NK-92 treated with Interleukin-12 subunit alpha and Interleukin-12 subunit beta, amount 100 ng/mL, for 24 hours (cell line): ENCODE measurements at regions not wholly inside any gene's neighbourhood (a gene's known extent, or its start where the extent isn't known, plus 50 kb on each side); places are given as distances from the start of the nearest gene placed in this dataset.

ENCODE experiments used
- DNase-seq: peaks from one replicate; lab custom pipeline; 2025; lab: John Stamatoyannopoulos, UW

GRCh38 chr14:98018628-98019027, 1221.4 kb downstream of the VRK1 start:
- no peak for DNase-seq

GRCh38 chr14:98022541-98023520, 1225.6 kb downstream of the VRK1 start:
- DNase-seq, result no peak

GRCh38 chr14:98028162-98028561, 1231.0 kb downstream of the VRK1 start:
- no peak for DNase-seq

GRCh38 chr14:98035396-98035795, 1236.6 kb downstream of the BCL11B start:
- DNase-seq, result no peak

- DNase-seq, result no peak
These were observed 1234.2 kb downstream of the BCL11B start for GRCh38 chr14:98037831-98038230.

- DNase-seq, result no peak
These were observed 1215.1 kb downstream of the BCL11B start for GRCh38 chr14:98056946-98057345.

GRCh38 chr14:98059106-98059505, 1212.9 kb downstream of the BCL11B start:
- no peak for DNase-seq

- DNase-seq, result no peak
These were observed 1209.9 kb downstream of the BCL11B start for GRCh38 chr14:98062083-98062482.

GRCh38 chr14:98069712-98070171, 1202.3 kb downstream of the BCL11B start:
- no peak for DNase-seq

- no peak for DNase-seq
These were observed 1201.5 kb downstream of the BCL11B start for GRCh38 chr14:98070536-98070935.

GRCh38 chr14:98074111-98074510, 1197.9 kb downstream of the BCL11B start:
- no peak for DNase-seq

- no peak for DNase-seq
These were observed 1194.8 kb downstream of the BCL11B start for GRCh38 chr14:98077176-98077575.

- no peak for DNase-seq
These were observed 1189.2 kb downstream of the BCL11B start for GRCh38 chr14:98082833-98083232.

- no peak for DNase-seq
These were observed 1186.2 kb downstream of the BCL11B start for GRCh38 chr14:98085751-98086150.

- no peak for DNase-seq
These were observed 1178.9 kb downstream of the BCL11B start for GRCh38 chr14:98093111-98093510.

GRCh38 chr14:98099527-98099926, 1172.5 kb downstream of the BCL11B start:
- DNase-seq, result no peak

- no peak for DNase-seq
These were observed 1170.7 kb downstream of the BCL11B start for GRCh38 chr14:98101323-98101722.

GRCh38 chr14:98103705-98104104, 1168.3 kb downstream of the BCL11B start:
- DNase-seq, result no peak

- no peak for DNase-seq
These were observed 1162.7 kb downstream of the BCL11B start for GRCh38 chr14:98109326-98109725.

- DNase-seq, result no peak
These were observed 1159.7 kb downstream of the BCL11B start for GRCh38 chr14:98112194-98112780.

GRCh38 chr14:98114122-98114895, 1157.7 kb downstream of the BCL11B start:
- no peak for DNase-seq

GRCh38 chr14:98114946-98115345, 1157.1 kb downstream of the BCL11B start:
- DNase-seq, result no peak
